Stimulated activated CD4-positive, alpha-beta T cell treated with anti-CD3 and anti-CD28 coated beads, TNF-alpha, amount 100 ng/mL, for 24 hours (primary cell): ENCODE measurements at regions not wholly inside any gene's neighbourhood (a gene's known extent, or its start where the extent isn't known, plus 50 kb on each side); places are given as distances from the start of the nearest gene placed in this dataset.

Experiments used
- DNase-seq, 3 experiments: peaks; one replicate each; pipeline ENCODE4 v3.0.0-alpha.2; 2020; ENCODE audit warnings: low read depth in 3 of 3

- DNase-seq: no peak
These were observed 189.0 kb upstream of the RGMA start for GRCh38 chr15:93278006-93278405.

- no peak for DNase-seq
These were observed 185.2 kb upstream of the RGMA start for GRCh38 chr15:93274257-93274656.

GRCh38 chr15:93271871-93272270 lies 182.9 kb upstream of the RGMA start:
- no peak for DNase-seq

GRCh38 chr15:93270937-93271467 lies 182.0 kb upstream of the RGMA start:
- DNase-seq: no peak

DNA sequence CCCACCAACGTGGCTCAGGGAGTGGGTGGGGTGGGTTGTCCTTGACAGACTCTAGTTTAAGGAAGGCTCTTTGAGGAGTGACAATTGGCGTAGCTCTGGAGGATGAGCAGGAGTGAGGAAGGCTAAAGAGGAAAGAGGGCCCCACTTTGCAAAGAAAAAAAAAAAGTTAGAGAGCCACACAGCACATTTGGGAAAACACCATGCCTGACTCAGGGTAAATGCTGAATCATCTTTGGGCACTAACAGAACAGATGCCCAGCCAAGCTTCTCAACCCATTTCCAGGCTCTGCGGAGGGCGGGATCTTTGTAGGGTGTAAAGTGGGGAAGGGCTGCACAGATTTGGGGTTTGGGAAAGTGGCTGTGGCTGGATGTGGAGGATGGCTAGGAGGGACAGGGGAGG lies 179.1 kb upstream of the RGMA start:
- no peak for DNase-seq

DNA sequence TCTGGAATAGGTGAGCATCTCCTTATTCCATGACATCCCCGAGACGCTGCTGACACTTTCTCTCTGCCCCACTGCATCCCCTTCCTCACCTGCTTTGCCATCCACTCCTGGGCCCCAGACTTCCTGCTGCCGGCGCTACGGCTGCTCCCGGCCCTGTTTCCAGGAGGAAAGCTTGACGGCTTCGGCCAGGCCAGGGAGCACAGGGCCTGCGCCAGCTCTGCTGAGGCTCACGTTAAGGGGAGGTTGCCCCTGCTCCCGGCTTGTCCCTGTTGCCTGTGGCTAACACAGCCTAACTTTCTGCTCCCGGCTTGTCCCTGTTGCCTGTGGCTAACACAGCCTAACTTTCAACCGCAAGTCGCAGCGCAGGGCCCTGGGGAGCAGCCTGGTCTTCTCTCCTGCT lies 177.3 kb upstream of the RGMA start:
- no peak for DNase-seq

DNA sequence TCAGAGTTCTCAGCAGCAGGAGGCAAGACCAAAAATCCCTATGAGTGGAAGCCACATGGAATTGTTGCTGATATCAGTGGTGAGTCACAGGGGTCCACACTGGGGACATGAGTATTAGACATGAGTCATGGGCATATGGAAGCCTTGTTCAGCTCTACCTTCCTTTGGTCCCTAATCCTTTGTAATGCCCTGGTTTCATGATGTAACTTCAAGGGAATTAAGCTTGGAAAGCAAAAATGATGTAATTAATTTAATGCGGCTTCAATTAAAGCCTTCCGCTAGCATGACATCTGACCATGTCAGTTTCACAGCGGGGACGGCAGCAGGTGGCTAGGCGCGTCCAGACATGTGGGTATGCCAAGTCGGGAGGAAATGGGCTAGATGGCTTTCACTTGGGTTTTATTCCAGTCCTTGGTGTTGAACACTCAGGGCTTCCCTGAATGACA lies 176.1 kb upstream of the RGMA start:
- no peak for DNase-seq

GRCh38 chr15:93261845-93262244 lies 172.8 kb upstream of the RGMA start:
- DNase-seq: no peak

DNA sequence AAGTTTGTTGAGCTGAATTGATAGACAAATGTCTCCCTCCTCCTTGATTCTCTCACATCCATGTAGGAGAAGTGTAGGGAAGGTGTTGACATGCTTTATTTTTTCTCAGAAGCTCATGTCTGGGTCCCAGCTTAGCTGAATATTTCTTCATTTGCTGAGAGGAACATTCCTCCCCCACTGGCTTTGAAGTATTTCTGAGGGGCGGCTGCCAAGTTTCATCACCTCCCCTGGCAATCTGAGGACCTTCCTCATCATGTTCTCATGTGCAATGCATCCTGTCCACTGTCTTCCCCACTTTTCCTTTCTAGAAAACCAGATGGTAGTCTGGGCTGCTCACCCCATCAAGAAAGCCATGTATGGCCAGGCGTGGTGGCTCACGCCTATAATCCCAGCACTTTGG lies 168.9 kb upstream of the RGMA start:
- DNase-seq: no peak

DNA sequence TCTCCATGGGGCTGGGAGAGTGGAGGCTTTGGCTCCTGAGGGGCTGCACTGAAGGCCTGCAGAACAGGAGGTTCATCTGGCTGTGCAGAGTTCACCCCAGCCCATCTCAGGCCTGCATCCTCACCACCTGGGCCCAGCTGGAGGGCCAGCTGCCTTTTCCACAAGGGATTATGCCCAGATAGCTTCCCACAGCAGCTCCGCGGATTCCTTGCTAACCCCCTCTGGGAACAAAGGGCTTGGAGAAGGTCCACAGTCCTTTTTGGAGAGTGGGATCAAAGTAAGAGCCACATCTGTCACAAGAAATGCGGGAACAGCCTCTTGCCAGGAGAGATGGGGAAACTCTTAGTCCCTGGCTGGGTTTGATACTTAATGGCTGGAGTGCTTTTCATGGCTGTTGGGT lies 164.7 kb upstream of the RGMA start:
- DNase-seq: no peak

DNA sequence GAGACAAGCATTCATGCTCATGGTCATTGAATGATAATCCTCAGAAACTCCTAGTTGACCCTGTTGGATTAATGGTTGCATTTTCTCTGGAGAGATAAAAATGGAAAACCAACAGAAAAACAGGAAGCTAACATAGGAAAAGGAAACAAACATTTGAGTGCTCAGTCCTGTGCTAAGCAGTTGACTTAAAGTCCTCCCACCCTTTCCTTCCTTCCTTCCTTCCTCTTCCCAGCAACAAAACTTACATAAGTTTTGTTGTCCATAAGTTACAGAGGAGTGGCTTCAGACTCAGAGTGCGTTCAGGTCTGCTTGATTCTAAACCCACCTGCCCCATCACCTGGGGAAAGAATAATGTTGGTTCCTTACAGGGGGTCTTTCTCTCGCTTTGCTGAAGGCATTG lies 163.8 kb upstream of the RGMA start:
- DNase-seq: no peak

DNA sequence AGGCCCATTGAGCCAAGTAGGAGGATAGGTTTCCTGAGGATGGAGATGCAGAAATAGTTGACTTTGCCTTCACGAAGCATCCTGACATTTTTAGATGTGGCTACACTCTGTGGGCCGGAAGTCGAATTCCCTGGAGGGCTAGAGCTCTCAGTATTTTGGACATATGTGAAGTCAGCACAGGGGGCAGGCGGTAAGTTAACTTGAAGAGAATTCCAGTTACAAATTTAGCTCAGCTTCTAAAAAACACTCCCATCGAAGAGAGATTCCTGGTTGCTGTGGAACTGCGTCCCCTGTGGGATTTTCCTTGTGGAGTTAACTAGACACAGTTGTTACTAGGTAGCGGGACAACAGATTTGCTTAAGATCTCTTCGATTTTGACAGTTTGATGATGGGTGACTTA lies 161.9 kb upstream of the RGMA start:
- DNase-seq: no peak

GRCh38 chr15:93250209-93250608 lies 161.2 kb upstream of the RGMA start:
- DNase-seq: no peak

DNA sequence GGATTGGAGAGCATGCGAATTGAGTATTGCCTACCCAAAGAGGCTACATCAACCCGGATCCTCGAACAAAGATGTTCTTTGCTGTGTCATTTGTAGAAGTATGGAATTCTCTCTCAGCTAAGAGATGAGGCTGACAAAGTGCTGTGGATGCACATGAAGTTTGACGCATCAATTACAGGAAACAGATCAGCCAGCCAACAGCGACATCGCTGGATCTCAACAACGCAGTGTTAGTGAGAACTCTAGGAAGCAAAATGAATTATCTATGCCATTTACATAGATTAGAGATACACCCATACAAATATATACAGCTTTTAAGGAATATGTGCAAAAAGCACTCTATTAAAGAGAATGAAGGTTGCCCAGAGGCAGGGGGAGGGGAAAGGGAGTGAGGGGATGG lies 160.6 kb upstream of the RGMA start:
- DNase-seq: no peak

DNA sequence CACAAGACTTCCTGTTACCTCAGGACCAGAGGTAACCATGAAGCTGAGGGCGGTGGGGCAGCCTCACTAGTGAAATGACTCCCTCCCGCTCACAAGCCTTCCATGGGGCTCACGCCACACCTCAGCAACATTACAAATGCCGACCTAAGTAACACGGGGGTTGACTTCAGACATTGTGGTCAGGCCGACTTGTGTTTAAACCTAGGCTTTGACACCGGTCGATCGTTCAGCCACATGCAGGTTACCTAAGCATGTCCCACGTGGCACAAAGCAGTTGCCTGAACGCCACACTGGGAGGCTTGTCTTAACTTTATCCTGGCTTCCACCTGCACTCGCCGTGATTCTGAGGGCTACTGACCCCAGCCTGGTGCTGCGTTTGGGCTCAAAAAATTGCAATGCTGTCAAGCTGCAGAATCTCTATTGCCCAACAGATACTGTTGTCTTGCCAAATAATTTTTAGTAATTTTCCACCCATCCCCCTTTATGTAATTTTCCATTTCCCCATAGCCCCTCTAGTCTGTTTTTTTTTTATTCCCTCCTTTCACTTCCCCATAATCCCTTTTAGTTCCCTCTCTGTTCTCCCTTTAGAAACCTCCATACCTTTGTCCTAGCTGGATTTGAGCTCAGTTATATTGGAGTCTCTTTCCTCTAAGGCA lies 158.6 kb upstream of the RGMA start:
- DNase-seq: no peak

GRCh38 chr15:93246266-93247242 lies 157.5 kb upstream of the RGMA start:
- DNase-seq: no peak

DNA sequence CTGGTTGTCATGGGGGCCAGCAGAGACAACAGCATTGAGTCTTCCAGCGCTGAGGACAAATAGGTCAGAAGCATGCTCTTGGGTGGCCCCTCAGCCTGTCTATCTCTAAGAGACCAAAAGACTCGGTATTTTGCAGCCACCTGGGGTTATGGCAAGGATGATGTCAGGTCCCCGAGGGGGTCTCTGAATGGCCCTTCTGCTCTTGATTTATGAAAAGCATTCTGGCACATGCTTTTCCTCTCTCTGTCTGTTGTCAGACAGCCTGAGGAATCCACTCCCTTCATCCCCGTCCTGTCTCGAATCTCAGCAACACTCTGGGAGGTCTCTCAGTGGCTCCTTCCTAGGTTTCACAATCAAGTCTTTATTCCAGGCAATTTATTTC lies 156.6 kb upstream of the RGMA start:
- no peak for DNase-seq

GRCh38 chr15:93244696-93245660 lies 156.0 kb upstream of the RGMA start:
- DNase-seq: no peak

DNA sequence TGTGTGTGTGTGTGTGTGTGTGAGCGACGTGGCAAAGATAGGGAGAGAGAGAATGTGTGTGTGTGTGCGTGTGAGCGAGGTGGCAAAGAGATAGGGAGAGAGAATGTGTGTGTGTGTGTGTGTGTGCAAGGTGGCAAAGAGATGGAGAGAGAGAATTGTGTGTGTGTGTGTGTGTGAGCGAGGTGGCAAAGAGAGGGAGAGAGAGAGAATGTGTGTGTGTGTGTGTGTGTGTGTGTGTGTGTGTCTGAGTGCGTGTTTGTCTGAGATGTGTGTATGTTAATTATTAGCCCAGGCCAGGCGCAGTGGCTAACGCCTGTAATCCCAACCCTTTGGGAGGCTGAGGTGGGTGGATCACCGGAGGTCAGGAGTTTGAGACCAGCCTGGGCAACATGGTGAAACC lies 154.6 kb upstream of the RGMA start:
- no peak for DNase-seq

DNA sequence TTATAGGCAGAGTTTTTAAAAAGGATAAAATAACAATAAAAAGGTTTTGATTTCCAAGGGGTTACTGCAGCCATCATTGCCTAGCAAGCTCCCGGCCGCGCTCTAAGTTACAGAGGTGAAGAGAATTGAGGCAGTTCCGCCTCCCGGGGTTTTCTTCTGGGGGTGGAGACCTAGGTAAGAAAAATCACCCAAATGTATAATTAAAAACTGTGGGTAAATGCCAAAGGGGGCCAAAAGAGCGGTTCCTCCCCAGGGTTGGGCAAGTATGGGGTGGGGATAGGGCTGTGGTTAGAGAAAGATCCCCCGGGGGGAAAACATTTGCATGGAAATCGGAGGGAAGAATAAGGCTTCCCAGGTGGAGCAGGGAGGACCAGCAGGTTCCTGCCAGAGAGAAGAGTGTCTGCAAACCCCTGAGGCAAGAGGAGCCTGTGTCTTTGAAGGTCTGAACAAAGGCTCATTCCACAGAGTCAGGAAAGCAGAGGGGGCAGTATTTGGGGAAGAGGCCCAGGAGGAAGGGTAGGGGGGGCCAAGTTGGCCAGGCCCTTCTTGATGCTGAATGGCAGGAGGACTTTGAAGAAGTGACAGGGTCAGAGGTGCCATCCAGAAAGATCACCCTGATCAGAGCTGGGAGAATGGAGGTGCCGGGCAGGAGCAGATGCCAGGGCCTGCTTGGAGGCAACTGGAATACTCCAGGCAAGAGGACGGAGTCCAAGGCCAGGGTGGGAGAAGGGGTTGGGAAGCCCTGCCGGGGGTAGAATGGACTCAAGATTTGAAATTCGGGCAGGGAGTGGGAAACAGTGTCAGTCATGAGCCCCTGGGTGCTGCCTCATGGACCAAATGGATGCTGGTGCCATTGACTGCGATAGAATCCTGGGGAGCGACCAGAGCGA lies 152.9 kb upstream of the RGMA start:
- DNase-seq: no peak

GRCh38 chr15:93239993-93240392 lies 151.0 kb upstream of the RGMA start:
- no peak for DNase-seq
